ENCODE measurements at regions not wholly inside any gene's neighbourhood (a gene's known extent, or its start where the extent isn't known, plus 50 kb on each side); places are given as distances from the start of the nearest gene placed in this dataset.

GRCh38 chr16:87186446-87186845, 130.7 kb downstream of the C16orf95 start:
- DNase-seq (ENCODE audit: low spot score) (no peak), ATAC-seq (no peak)
- Mint-ChIP-seq H3K27ac (no peak overlapping the region), H3K4me3 (no peak overlapping the region), H3K27me3 (ENCODE audit: low read depth) (peaks cover 4% of the 10 kb centered on the region), H3K36me3 (peaks cover 19% of the 10 kb centered on the region), H3K9me3 (peaks cover 39% of the 10 kb centered on the region), H3K4me1 (no peaks in the 10 kb centered on the region)
- POLR2A ChIA-PET, result no interaction called here
- CTCF ChIA-PET, result interaction anchor here (1.6 kb wide), 1 partner anchor 111 kb away, joined by 5 read pairs; no protein-coding TSS in a partner anchor
- no peak for TF ChIP-seq ARID4B (CRISPR knock-in tag; IDR thresholded peaks at IDR 0.05; ENCODE audit: borderline replicate concordance)
- no peak for TF ChIP-seq ESRRA (CRISPR knock-in tag; IDR thresholded peaks at IDR 0.05; ENCODE audit: borderline replicate concordance)
- TF ChIP-seq ETV6 (CRISPR knock-in tag; IDR thresholded peaks at IDR 0.05), result no peak
- no peak for TF ChIP-seq CREB1 (CRISPR knock-in tag; IDR thresholded peaks at IDR 0.05)
- TF ChIP-seq RORB (CRISPR knock-in tag; IDR thresholded peaks at IDR 0.05), result no peak
- no peak for TF ChIP-seq JUN (CRISPR knock-in tag; IDR thresholded peaks at IDR 0.05)
- no peak for TF ChIP-seq NR1H2 (CRISPR knock-in tag; IDR thresholded peaks at IDR 0.05)
- no peak for TF ChIP-seq IRF1 (CRISPR knock-in tag; IDR thresholded peaks at IDR 0.05)
- no peak for TF ChIP-seq FOXP4 (CRISPR knock-in tag; IDR thresholded peaks at IDR 0.05)
- TF ChIP-seq ATF2 (CRISPR knock-in tag; IDR thresholded peaks at IDR 0.05; ENCODE audit: borderline replicate concordance, low read depth), result no peak
- TF ChIP-seq ZNF121 (CRISPR knock-in tag; IDR thresholded peaks at IDR 0.05), result no peak
- no peak for TF ChIP-seq ZBTB43 (CRISPR knock-in tag; IDR thresholded peaks at IDR 0.05)

- no peak for DNase-seq (ENCODE audit: low spot score)
- ChIA-PET POLR2A (no interaction called here), CTCF (interaction anchor here (1.6 kb wide), 1 partner anchor 111 kb away, joined by 5 read pairs; no protein-coding TSS in a partner anchor)
- peaks cover 19% of the 10 kb centered on the region for H3K36me3 Mint-ChIP-seq
- H3K27me3 Mint-ChIP-seq (ENCODE audit: low read depth), result peaks cover 4% of the 10 kb centered on the region
- no peaks in the 10 kb centered on the region for H3K4me1 Mint-ChIP-seq
- ATAC-seq, result no peak
- H3K9me3 Mint-ChIP-seq, result peaks cover 39% of the 10 kb centered on the region
- H3K4me3 Mint-ChIP-seq, result no peak overlapping the region
- no peak overlapping the region; the same call in 1 of the 2 replicates for H3K27ac Mint-ChIP-seq
- TF ChIP-seq CTCF (IDR thresholded peaks at IDR 0.05) (no peak), TEAD1 (CRISPR knock-in tag; IDR thresholded peaks at IDR 0.05) (no peak), NFYB (CRISPR knock-in tag; conservative IDR thresholded peaks at IDR 0.05; ENCODE audit: low read depth) (0 out of 2 replicates have a peak, but pooled peaks have one; percentile 15), RORB (CRISPR knock-in tag; IDR thresholded peaks at IDR 0.05) (no peak), E2F1 (CRISPR knock-in tag; IDR thresholded peaks at IDR 0.05) (no peak), ARID4B (CRISPR knock-in tag; IDR thresholded peaks at IDR 0.05; ENCODE audit: borderline replicate concordance) (no peak)
Observed at GRCh38 chr16:87186876-87187533, 130.2 kb downstream of the C16orf95 start.
